Muscle of leg (tissue), 3 donors: ENCODE measurements at regions not wholly inside any gene's neighbourhood (a gene's known extent, or its start where the extent isn't known, plus 50 kb on each side); places are given as distances from the start of the nearest gene placed in this dataset.

Experiments used
- DNase-seq: peaks from one replicate; pipeline ENCODE4 v3.0.0; 2013
- H3K27ac ChIP-seq: one replicate; pipeline ENCODE4 v1.5.1; 2013; ENCODE audit warnings: mild to moderate bottlenecking, low read length, control low read depth
- H3K27me3 ChIP-seq: one replicate; pipeline ENCODE4 v1.6.1; 2013; ENCODE audit warnings: low read length; ENCODE audit not compliant: control insufficient read depth, insufficient read depth
- H3K36me3 ChIP-seq: one replicate; pipeline ENCODE4 v1.6.1; 2013; ENCODE audit warnings: low read length; ENCODE audit not compliant: control insufficient read depth, insufficient read depth
- H3K4me1 ChIP-seq: one replicate; pipeline ENCODE4 v1.6.1; 2013; ENCODE audit warnings: low read length; ENCODE audit not compliant: control insufficient read depth, insufficient read depth
- H3K4me3 ChIP-seq: one replicate; pipeline ENCODE4 v1.5.1; 2013; ENCODE audit warnings: low read length, control low read depth
- H3K9me3 ChIP-seq: replicated peaks from 2 replicates; pipeline ENCODE4 v1.6.1; 2013; ENCODE audit warnings: low read depth, low read length; ENCODE audit not compliant: control insufficient read depth
- WGBS: methylation state at CpG from one replicate; pipeline ENCODE4 v1.1.5; 2013; ENCODE audit warnings: missing lambda C conversion rate; ENCODE audit not compliant: insufficient coverage; 5-methylcytosine and 5-hydroxymethylcytosine counted together

GRCh38 chr2:160695402-160696086 lies 201.9 kb upstream of the RBMS1 start:
- Histone ChIP-seq H3K27me3 (no peaks in the 10 kb centered on the region), H3K4me1 (no peaks in the 10 kb centered on the region), H3K4me3 (no peak overlapping the region), H3K9me3 (no peaks in the 10 kb centered on the region), H3K27ac (no peak overlapping the region), H3K36me3 (no peaks in the 10 kb centered on the region)
- peak; percentile 73 for DNase-seq
- 8% methylated on average over 1 of the region's 3 CpGs for WGBS

GRCh38 chr2:160696087-160696452 lies 202.5 kb upstream of the RBMS1 start:
- 30% methylated on average over 2 of the region's 2 CpGs for WGBS
- H3K27ac ChIP-seq, result no peak overlapping the region
- H3K4me3 ChIP-seq, result no peak overlapping the region
- H3K4me1 ChIP-seq, result no peaks in the 10 kb centered on the region
- no peaks in the 10 kb centered on the region for H3K9me3 ChIP-seq
- no peaks in the 10 kb centered on the region for H3K27me3 ChIP-seq
- no peaks in the 10 kb centered on the region for H3K36me3 ChIP-seq
- DNase-seq, result no peak

- no peak overlapping the region for H3K4me3 ChIP-seq
- WGBS, result no CpG with 5 or more reads among the region's 6 CpGs
- no peaks in the 10 kb centered on the region for H3K9me3 ChIP-seq
- no peaks in the 10 kb centered on the region for H3K27me3 ChIP-seq
- H3K27ac ChIP-seq, result no peak overlapping the region
- no peaks in the 10 kb centered on the region for H3K36me3 ChIP-seq
- no peak for DNase-seq
- H3K4me1 ChIP-seq, result no peaks in the 10 kb centered on the region
These were observed 204.2 kb upstream of the RBMS1 start for GRCh38 chr2:160697817-160698216.

DNA sequence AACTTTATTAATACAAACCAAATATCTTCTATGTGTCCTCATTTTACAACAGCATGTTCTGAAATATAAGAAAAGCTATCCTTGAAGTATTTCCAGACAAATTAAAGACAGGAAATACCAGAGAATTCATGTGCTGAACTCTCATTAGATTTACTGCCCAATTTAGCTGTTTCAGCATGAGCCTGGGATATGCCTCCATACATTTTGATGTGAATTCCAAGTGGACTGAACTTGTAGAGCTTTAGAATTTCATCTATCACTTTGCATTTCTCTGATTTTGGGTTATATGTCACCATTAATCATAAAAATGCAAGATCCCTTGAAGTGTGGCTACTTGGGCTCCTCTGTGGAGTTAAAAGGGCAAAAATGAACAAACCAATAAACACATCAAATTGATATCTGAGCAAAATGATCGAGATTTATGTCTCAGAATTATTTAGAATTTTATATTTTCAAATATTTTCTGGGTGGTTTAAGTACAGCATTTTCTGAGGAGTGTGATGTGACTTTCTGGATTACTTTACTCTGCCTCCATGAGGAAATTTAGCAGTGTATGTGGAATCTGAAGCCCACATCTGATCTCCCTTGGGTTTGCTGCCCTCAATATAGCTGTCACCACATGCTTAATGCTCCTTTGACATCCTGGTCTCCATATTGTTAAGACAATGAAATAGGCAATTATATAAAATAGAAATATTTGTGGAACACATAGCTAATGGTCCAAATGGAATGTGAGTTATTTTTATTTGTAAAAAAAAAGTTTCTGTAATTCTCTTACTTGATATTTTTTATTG lies 206.6 kb upstream of the RBMS1 start:
- no peaks in the 10 kb centered on the region for H3K36me3 ChIP-seq
- no peak overlapping the region for H3K4me3 ChIP-seq
- WGBS, result no CpG with 5 or more reads among the region's 1 CpG
- no peaks in the 10 kb centered on the region for H3K9me3 ChIP-seq
- H3K27ac ChIP-seq, result no peak overlapping the region
- DNase-seq, result peak; percentile 33
- peaks cover 2% of the 10 kb centered on the region for H3K4me1 ChIP-seq
- H3K27me3 ChIP-seq, result no peaks in the 10 kb centered on the region

DNA sequence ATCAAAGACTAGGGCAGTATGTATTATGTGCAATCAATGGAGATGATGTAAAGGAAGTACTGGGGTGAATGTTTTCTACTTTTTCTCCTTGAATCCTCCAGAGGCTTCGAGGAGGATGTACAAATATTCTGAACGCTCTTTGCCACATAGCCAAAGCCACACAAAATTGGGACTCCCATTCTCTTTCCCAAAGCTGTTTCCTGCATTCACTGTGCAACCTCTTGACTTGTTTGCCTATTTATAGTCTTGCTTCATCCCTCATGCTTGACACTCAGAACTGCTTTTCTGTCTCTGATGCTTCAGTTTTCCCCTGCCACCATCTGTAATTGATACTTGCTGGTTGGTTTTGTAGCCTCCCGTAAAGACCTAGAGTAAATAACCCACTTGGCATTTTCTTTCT lies 208.2 kb upstream of the RBMS1 start:
- H3K36me3 ChIP-seq, result no peaks in the 10 kb centered on the region
- DNase-seq, result no peak
- no peak overlapping the region for H3K27ac ChIP-seq
- no peaks in the 10 kb centered on the region for H3K9me3 ChIP-seq
- peaks cover 2% of the 10 kb centered on the region for H3K4me1 ChIP-seq
- no peak overlapping the region for H3K4me3 ChIP-seq
- no peaks in the 10 kb centered on the region for H3K27me3 ChIP-seq
- no CpG with 5 or more reads among the region's 3 CpGs for WGBS

DNA sequence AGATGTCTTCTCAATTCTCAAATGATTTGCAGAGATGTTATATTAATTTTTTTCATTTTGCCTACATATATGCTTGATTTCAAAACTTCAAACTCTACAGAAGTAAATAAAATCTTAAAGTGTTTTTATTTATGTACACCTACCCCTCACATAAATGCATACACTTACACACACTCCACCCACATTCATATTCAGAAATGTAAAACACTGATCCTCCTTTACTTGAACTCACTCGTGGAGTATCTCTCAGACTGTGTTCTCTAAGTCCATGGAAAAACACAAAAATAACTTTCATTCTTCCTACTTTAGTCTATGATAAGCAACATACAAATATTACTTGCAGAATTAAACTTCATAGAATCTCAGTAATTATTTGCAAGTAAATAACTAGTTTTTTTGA lies 209.1 kb upstream of the RBMS1 start:
- H3K36me3 ChIP-seq, result no peaks in the 10 kb centered on the region
- peaks cover 4% of the 10 kb centered on the region for H3K9me3 ChIP-seq
- 50% methylated on average over 1 of the region's 1 CpG for WGBS
- H3K4me1 ChIP-seq, result peaks cover 2% of the 10 kb centered on the region
- no peak overlapping the region for H3K27ac ChIP-seq
- DNase-seq, result no peak
- H3K27me3 ChIP-seq, result no peaks in the 10 kb centered on the region
- H3K4me3 ChIP-seq, result no peak overlapping the region

DNA sequence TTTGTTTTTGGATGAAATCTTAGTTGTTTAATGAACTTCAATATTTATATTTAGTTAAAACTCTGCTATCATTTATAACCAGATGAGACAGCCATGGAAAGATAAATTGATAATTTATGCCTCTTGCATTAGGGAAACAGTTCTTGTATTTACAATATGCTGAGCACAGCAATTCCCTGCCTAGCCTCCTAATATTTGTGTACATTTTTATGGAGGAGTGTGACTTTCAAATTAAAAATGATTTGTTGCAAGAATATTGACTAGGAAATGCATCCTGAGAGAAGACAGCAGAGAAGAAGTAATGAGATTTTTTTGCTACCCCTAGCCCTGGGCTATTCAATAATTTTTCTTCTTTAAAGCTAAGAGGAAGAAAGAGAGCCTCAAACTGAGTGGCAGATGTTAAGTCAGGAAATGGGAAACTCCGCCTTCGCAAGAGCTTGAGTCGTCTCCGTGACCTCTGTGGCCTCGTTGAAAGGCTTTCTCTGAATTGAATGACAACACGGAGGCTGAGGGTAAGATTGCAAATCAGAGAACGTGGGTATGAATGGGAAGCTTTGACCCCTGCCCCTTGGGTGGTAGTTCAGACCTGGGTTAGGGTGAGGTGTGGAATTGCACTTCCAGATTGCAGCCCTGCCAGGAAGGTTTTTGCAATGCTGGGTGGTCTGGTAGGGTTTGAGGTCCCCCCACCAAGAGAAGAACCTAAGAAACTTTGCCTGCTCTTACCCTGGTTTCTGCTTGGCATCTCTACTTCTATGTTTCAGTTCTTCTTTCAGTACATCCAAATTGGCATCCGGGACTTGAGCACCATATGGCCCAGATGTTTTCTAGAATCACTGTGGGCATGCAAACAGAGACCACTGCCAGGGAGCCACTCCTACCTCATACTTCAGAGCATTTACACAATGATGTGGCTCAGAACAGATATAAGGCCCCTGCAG lies 210.3 kb upstream of the RBMS1 start:
- peak; percentile 57 for DNase-seq
- H3K9me3 ChIP-seq, result peaks cover 9% of the 10 kb centered on the region
- H3K27ac ChIP-seq, result no peak overlapping the region
- WGBS, result 37% methylated on average over 8 of the region's 8 CpGs
- H3K36me3 ChIP-seq, result no peaks in the 10 kb centered on the region
- peaks cover 2% of the 10 kb centered on the region for H3K4me1 ChIP-seq
- no peaks in the 10 kb centered on the region for H3K27me3 ChIP-seq
- H3K4me3 ChIP-seq, result no peak overlapping the region

- Histone ChIP-seq H3K9me3 (no peaks in the 10 kb centered on the region), H3K27ac (no peak overlapping the region), H3K36me3 (no peaks in the 10 kb centered on the region), H3K4me3 (no peak overlapping the region), H3K4me1 (no peaks in the 10 kb centered on the region), H3K27me3 (no peaks in the 10 kb centered on the region)
- DNase-seq, result peak; percentile 26
- WGBS, result no CpG with 5 or more reads among the region's 2 CpGs
These were observed 221.8 kb upstream of the RBMS1 start for GRCh38 chr2:160715428-160715827.

- H3K9me3 ChIP-seq, result peaks cover 3% of the 10 kb centered on the region
- no peaks in the 10 kb centered on the region for H3K36me3 ChIP-seq
- no peak overlapping the region for H3K27ac ChIP-seq
- no peak overlapping the region for H3K4me3 ChIP-seq
- H3K4me1 ChIP-seq, result no peaks in the 10 kb centered on the region
- 50% methylated on average over 1 of the region's 3 CpGs for WGBS
- no peak for DNase-seq
- H3K27me3 ChIP-seq, result no peaks in the 10 kb centered on the region
These were observed 225.5 kb upstream of the RBMS1 start for GRCh38 chr2:160719116-160719515.

GRCh38 chr2:160720098-160720497 lies 226.5 kb upstream of the RBMS1 start:
- Histone ChIP-seq H3K27ac (no peak overlapping the region), H3K9me3 (peaks cover 3% of the 10 kb centered on the region), H3K36me3 (no peaks in the 10 kb centered on the region), H3K4me3 (no peak overlapping the region), H3K27me3 (no peaks in the 10 kb centered on the region), H3K4me1 (no peaks in the 10 kb centered on the region)
- no CpG with 5 or more reads among the region's 1 CpG for WGBS
- DNase-seq, result no peak
